Vagina (tissue), 2 donors: ENCODE measurements at regions not wholly inside any gene's neighbourhood (a gene's known extent, or its start where the extent isn't known, plus 50 kb on each side); places are given as distances from the start of the nearest gene placed in this dataset.

Source experiments
- POLR2A ChIP-seq, 2 donors: fragments of 450-650 bp; IDR thresholded peaks; one replicate each; pipeline ENCODE4 v1.6.1; 2017; ENCODE audit warnings: antibody characterized with exemption in 2 of 2, mild to moderate bottlenecking in 2 of 2, moderate library complexity in 2 of 2
- POLR2AphosphoS5 ChIP-seq, 2 donors: sonication (generic); formaldehyde crosslinking; IDR thresholded peaks; one replicate each; pipeline ENCODE4 v1.9.0; 2017; ENCODE audit warnings: antibody characterized with exemption in 2 of 2, mild to moderate bottlenecking in 2 of 2, low read depth in 1 of 2; ENCODE audit not compliant: insufficient read depth in 1 of 2
- TF ChIP-seq, protein P1 (sequence below), 3 experiments: fragments of 450-650 bp in 2 of 3; fragments of 200-600 bp in 1 of 3; sonication (generic) in 1 of 3; IDR thresholded peaks; one replicate each; pipeline ENCODE4 v1.5.1; 2017 to 2019; ENCODE audit warnings: antibody characterized with exemption in 3 of 3, mild to moderate bottlenecking in 2 of 3, moderate library complexity in 2 of 3

DNA sequence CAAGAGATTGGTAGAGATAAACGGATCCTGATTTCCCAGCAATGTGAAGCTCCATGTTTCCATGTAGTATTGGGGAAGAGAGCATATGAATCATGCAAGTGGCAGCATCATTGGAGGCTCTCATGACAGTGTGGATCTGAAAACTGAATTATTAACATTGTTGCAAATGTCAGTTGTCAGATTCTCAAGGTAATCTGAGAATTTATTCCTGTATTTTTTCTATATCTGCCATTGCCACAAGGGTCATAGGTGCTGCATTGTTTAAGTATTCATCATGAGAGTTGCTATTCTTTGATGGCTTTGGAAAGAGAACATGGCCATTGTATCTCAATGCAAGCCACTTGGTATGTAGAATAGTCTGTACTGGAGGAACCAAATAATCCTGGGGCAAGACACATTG, 1217.0 kb upstream of the ZEB2 start:
- TF ChIP-seq, protein P1, sequence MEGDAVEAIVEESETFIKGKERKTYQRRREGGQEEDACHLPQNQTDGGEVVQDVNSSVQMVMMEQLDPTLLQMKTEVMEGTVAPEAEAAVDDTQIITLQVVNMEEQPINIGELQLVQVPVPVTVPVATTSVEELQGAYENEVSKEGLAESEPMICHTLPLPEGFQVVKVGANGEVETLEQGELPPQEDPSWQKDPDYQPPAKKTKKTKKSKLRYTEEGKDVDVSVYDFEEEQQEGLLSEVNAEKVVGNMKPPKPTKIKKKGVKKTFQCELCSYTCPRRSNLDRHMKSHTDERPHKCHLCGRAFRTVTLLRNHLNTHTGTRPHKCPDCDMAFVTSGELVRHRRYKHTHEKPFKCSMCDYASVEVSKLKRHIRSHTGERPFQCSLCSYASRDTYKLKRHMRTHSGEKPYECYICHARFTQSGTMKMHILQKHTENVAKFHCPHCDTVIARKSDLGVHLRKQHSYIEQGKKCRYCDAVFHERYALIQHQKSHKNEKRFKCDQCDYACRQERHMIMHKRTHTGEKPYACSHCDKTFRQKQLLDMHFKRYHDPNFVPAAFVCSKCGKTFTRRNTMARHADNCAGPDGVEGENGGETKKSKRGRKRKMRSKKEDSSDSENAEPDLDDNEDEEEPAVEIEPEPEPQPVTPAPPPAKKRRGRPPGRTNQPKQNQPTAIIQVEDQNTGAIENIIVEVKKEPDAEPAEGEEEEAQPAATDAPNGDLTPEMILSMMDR (IDR thresholded peaks at IDR 0.05): no peak
- TF ChIP-seq POLR2A (IDR thresholded peaks at IDR 0.05) (no peak), POLR2AphosphoS5 (IDR thresholded peaks at IDR 0.05; ENCODE audit: insufficient read depth in 1 of 2, low read depth in 1 of 2) (no peak)
